ENCODE measurements at regions not wholly inside any gene's neighbourhood (a gene's known extent, or its start where the extent isn't known, plus 50 kb on each side); places are given as distances from the start of the nearest gene placed in this dataset.

DNA sequence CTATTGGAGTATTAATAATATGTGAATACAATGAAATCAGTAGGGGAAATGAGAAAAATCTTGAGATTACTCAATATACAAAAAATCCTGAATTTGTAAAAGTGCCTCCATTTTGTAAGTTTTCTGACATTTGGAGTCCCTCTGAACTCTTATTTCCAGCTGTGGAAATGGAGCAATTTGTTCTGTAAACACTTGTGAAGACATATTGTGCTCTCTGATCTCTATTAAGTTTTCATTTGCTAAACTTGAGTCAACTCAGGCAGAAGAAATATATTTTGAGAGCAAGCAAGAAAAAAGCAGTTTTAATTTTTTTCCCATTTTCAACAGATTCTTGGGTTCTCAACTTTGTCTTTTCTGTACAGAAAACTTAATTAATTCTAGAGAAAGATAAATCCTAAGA lies 51.4 kb upstream of the PCDH18 start:
- POLR2A ChIA-PET, result no interaction called here
- CTCF ChIA-PET, result no interaction called here
- no peak for DNase-seq (ENCODE audit: low read depth, low spot score)
- TF ChIP-seq, protein P1, sequence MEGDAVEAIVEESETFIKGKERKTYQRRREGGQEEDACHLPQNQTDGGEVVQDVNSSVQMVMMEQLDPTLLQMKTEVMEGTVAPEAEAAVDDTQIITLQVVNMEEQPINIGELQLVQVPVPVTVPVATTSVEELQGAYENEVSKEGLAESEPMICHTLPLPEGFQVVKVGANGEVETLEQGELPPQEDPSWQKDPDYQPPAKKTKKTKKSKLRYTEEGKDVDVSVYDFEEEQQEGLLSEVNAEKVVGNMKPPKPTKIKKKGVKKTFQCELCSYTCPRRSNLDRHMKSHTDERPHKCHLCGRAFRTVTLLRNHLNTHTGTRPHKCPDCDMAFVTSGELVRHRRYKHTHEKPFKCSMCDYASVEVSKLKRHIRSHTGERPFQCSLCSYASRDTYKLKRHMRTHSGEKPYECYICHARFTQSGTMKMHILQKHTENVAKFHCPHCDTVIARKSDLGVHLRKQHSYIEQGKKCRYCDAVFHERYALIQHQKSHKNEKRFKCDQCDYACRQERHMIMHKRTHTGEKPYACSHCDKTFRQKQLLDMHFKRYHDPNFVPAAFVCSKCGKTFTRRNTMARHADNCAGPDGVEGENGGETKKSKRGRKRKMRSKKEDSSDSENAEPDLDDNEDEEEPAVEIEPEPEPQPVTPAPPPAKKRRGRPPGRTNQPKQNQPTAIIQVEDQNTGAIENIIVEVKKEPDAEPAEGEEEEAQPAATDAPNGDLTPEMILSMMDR (IDR thresholded peaks at IDR 0.05; ENCODE audit: insufficient read depth, low read length, missing control alignments), result no peak
- no peak overlapping the region for H3K4me3 ChIP-seq (ENCODE audit: low read depth, low read length)
